ENCODE measurements at regions not wholly inside any gene's neighbourhood (a gene's known extent, or its start where the extent isn't known, plus 50 kb on each side); places are given as distances from the start of the nearest gene placed in this dataset.

DNA sequence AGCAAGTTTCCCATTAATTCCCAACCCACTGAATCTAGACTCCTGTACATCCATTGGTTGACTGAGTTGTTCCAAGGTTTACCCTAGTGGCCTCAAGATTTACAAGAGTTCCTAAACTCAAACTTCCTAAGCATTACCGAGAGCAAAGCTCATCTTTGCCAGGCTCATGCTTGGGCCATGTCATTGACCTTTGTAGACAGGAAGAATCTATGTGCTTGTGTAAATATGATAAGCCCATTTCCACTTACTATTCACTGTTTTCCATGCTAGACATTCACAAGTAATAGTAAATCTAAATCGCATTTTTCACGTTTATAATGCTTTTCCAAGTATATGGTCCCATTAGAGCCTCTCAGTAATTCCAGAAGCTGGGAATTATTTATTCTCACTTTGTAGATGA, 534.5 kb upstream of the CLINT1 start:
- H3K27me3 ChIP-seq (ENCODE audit: low read depth) = no peaks in the 10 kb centered on the region
- no peak overlapping the region for H3K27ac ChIP-seq
- H3K36me3 ChIP-seq = no peaks in the 10 kb centered on the region
- no peaks in the 10 kb centered on the region for H3K4me1 ChIP-seq
- H3K4me3 ChIP-seq = no peak overlapping the region
- no peaks in the 10 kb centered on the region for H3K9me3 ChIP-seq
- ATAC-seq (no peak), DNase-seq (no peak)
- intact Hi-C loops (cut with DNase I) = no loop called here
- TF ChIP-seq, protein P1, sequence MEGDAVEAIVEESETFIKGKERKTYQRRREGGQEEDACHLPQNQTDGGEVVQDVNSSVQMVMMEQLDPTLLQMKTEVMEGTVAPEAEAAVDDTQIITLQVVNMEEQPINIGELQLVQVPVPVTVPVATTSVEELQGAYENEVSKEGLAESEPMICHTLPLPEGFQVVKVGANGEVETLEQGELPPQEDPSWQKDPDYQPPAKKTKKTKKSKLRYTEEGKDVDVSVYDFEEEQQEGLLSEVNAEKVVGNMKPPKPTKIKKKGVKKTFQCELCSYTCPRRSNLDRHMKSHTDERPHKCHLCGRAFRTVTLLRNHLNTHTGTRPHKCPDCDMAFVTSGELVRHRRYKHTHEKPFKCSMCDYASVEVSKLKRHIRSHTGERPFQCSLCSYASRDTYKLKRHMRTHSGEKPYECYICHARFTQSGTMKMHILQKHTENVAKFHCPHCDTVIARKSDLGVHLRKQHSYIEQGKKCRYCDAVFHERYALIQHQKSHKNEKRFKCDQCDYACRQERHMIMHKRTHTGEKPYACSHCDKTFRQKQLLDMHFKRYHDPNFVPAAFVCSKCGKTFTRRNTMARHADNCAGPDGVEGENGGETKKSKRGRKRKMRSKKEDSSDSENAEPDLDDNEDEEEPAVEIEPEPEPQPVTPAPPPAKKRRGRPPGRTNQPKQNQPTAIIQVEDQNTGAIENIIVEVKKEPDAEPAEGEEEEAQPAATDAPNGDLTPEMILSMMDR (IDR thresholded peaks at IDR 0.05) = no peak

GRCh38 chr5:158392753-158393152, 533.8 kb upstream of the CLINT1 start:
- TF ChIP-seq, protein P1 (IDR thresholded peaks at IDR 0.05) = no peak
- ATAC-seq (no peak), DNase-seq (no peak)
- Histone ChIP-seq H3K27me3 (ENCODE audit: low read depth) (no peaks in the 10 kb centered on the region), H3K4me3 (no peak overlapping the region), H3K27ac (no peak overlapping the region), H3K4me1 (no peaks in the 10 kb centered on the region), H3K36me3 (no peaks in the 10 kb centered on the region), H3K9me3 (no peaks in the 10 kb centered on the region)
- intact Hi-C loops (cut with DNase I) = no loop called here

- Histone ChIP-seq H3K36me3 (no peaks in the 10 kb centered on the region), H3K4me3 (no peak overlapping the region), H3K4me1 (no peaks in the 10 kb centered on the region), H3K27ac (no peak overlapping the region), H3K9me3 (no peaks in the 10 kb centered on the region), H3K27me3 (ENCODE audit: low read depth) (no peaks in the 10 kb centered on the region)
- no peak for ATAC-seq
- intact Hi-C loops (cut with DNase I) = no loop called here
- TF ChIP-seq, protein P1 (IDR thresholded peaks at IDR 0.05) = no peak
- no peak for DNase-seq
These were observed 531.6 kb upstream of the CLINT1 start for GRCh38 chr5:158390577-158390976.

DNA sequence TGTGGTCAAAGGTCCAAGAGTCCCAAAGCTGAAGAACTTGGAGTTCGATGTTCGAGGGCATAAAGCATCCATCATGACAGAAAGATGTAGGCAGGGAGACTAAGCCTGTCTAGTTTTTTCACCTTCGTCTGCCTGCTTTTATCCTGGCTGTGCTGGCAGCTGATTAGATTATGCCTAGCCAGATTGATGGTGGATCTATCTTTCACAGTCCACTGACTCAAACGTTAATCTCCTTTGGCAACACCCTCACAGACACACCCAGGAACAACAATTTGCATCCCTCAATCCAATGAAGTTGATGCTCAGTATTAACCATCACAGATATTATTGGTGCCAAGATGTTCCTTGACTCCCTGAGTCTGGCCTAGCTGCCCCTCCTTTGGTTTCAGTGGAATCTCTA, 530.8 kb upstream of the CLINT1 start:
- Histone ChIP-seq H3K36me3 (no peaks in the 10 kb centered on the region), H3K27ac (no peak overlapping the region), H3K4me1 (peaks cover 4% of the 10 kb centered on the region), H3K27me3 (ENCODE audit: low read depth) (no peaks in the 10 kb centered on the region), H3K4me3 (no peak overlapping the region), H3K9me3 (no peaks in the 10 kb centered on the region)
- TF ChIP-seq, protein P1 (IDR thresholded peaks at IDR 0.05) = no peak
- intact Hi-C loops (cut with DNase I) = no loop called here
- DNase-seq (no peak), ATAC-seq (no peak)

DNA sequence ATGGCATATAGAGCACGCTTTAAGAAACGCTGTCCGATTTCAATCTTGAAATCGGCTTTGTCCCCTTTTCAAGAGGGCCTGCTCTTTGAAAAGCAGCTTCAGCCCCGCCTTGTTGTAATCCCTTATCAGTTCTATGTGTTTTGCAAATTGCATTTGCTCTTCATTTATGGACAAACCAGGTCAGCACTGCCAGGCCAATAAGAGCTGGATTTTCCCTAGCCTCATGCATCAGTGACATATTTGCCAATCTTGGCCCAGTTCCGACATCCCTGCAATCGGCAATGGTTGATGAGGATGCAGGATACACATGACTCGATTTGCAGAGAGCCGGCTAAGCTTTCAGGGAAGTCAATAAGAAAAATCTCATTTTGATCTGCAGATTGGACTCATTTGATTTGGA, 529.1 kb upstream of the CLINT1 start:
- no peak for DNase-seq
- TF ChIP-seq, protein P1 (IDR thresholded peaks at IDR 0.05) = no peak
- H3K27me3 ChIP-seq (ENCODE audit: low read depth) = no peaks in the 10 kb centered on the region
- ATAC-seq = no peak
- H3K9me3 ChIP-seq = no peaks in the 10 kb centered on the region
- no peak overlapping the region for H3K27ac ChIP-seq
- H3K4me3 ChIP-seq = no peak overlapping the region
- H3K4me1 ChIP-seq = peaks cover 14% of the 10 kb centered on the region
- intact Hi-C loops (cut with DNase I) = no loop called here
- no peaks in the 10 kb centered on the region for H3K36me3 ChIP-seq

GRCh38 chr5:158387499-158387898, 528.6 kb upstream of the CLINT1 start:
- TF ChIP-seq, protein P1 (IDR thresholded peaks at IDR 0.05) = no peak
- Histone ChIP-seq H3K4me1 (peaks cover 18% of the 10 kb centered on the region), H3K27ac (no peak overlapping the region), H3K36me3 (no peaks in the 10 kb centered on the region), H3K27me3 (ENCODE audit: low read depth) (no peaks in the 10 kb centered on the region), H3K4me3 (no peak overlapping the region), H3K9me3 (no peaks in the 10 kb centered on the region)
- intact Hi-C loops (cut with DNase I) = no loop called here
- no peak for ATAC-seq
- DNase-seq = no peak
